ENCODE measurements at regions not wholly inside any gene's neighbourhood (a gene's known extent, or its start where the extent isn't known, plus 50 kb on each side); places are given as distances from the start of the nearest gene placed in this dataset.

DNA sequence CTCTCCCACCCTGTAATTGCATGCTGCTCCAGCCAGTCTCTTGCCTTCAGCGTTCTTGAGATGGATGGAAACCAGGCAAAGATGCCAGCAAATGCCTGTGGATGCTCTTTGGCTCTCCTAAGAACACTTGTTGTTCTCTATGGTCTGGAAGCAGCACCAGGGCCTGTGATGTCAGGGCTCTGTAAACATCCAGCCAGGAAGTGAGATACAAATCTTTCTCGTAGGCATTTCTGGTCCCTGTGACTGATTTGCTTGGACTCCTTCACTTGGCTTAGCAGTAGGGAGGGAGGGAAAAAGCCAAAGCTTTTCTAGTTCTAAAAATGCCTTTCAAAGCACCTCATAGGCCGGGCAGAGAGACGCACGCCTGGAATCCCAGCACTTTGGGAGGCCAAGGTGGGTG lies 201.3 kb downstream of the REEP3 start:
- H3K4me3 ChIP-seq (ENCODE audit: low read depth, low read length), result no peak overlapping the region
- H3K27me3 ChIP-seq (replicated peaks), result no peaks in the 10 kb centered on the region
- TF ChIP-seq, protein P1, sequence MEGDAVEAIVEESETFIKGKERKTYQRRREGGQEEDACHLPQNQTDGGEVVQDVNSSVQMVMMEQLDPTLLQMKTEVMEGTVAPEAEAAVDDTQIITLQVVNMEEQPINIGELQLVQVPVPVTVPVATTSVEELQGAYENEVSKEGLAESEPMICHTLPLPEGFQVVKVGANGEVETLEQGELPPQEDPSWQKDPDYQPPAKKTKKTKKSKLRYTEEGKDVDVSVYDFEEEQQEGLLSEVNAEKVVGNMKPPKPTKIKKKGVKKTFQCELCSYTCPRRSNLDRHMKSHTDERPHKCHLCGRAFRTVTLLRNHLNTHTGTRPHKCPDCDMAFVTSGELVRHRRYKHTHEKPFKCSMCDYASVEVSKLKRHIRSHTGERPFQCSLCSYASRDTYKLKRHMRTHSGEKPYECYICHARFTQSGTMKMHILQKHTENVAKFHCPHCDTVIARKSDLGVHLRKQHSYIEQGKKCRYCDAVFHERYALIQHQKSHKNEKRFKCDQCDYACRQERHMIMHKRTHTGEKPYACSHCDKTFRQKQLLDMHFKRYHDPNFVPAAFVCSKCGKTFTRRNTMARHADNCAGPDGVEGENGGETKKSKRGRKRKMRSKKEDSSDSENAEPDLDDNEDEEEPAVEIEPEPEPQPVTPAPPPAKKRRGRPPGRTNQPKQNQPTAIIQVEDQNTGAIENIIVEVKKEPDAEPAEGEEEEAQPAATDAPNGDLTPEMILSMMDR (IDR thresholded peaks at IDR 0.05; ENCODE audit: low read depth, low read length, missing control alignments), result no peak
- no peak overlapping the region for H3K27ac ChIP-seq
- peak; percentile 65 for DNase-seq
- in situ Hi-C loops (cut with HindIII; ENCODE audit: low pct_ligation_motif_present, low sequenced_read_pairs), result loop anchor here (25.0 kb wide), 1 partner anchor 560 kb away; no protein-coding TSS in a partner anchor
- no peaks in the 10 kb centered on the region for H3K36me3 ChIP-seq (replicated peaks)

DNA sequence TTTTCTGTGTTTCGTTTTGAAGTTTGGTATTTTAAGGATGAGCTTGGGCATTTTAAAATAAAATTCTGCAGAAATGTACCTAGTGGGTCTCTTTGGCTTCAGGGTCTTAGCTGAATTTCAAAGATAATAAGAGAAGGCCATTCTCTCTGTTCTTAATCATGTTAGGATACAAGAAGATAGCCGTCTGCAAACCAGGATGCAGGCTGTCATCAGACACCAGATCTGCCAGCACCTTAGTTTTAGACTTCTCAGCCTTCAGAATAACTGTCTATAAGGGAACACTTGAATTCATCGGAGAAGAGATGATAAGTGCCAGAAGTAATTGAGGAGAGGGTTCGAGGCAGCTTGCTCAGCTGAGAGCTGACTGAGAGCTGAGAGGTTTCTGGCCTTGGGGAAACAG lies 202.1 kb downstream of the REEP3 start:
- H3K4me3 ChIP-seq (ENCODE audit: low read depth, low read length), result no peak overlapping the region
- H3K36me3 ChIP-seq (replicated peaks), result no peaks in the 10 kb centered on the region
- H3K27ac ChIP-seq, result no peak overlapping the region
- TF ChIP-seq, protein P1 (IDR thresholded peaks at IDR 0.05; ENCODE audit: low read depth, low read length, missing control alignments), result no peak
- H3K27me3 ChIP-seq (replicated peaks), result no peaks in the 10 kb centered on the region
- in situ Hi-C loops (cut with HindIII; ENCODE audit: low pct_ligation_motif_present, low sequenced_read_pairs), result loop anchor here (25.0 kb wide), 1 partner anchor 561 kb away; no protein-coding TSS in a partner anchor
- DNase-seq, result no peak

DNA sequence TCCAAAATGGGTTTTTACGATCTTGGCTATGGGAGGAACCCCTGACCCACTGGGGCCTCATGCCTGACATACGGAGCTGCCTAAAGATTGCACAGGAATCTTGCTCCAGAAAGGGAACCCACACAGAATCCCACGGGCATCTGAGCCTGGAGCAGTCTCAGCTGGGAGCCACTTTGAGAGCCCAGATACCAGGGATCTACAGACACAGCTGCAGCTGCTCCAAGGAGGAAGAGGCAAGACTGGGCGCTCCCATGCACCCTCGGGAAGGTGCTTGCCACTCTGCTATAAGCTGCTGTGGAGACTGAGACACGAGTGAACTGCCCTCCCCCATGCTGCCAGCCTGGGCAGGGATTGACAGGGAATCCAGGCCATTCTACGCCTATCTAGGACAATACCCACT lies 202.5 kb downstream of the REEP3 start:
- in situ Hi-C loops (cut with HindIII; ENCODE audit: low pct_ligation_motif_present, low sequenced_read_pairs), result loop anchor here (25.0 kb wide), 1 partner anchor 561 kb away; no protein-coding TSS in a partner anchor

DNA sequence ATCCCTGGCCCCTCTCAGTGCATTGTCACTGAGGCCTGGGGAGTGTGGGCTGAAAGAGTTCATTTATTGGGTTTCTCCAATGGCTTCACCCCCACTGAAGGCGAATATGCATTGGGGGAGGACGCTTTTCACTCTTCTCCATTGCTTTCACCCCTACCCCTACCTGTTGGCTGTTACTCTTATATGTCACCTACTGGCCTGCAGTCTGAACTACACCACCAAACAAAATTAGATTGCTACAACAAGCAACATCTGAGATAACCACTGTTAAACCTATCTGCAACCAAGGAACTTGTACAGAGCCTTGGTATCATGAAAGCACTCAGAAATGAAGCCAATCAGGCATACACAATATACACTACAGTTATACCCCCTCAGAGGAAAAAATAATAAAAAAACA lies 203.7 kb downstream of the REEP3 start:
- H3K4me3 ChIP-seq (ENCODE audit: low read depth, low read length), result no peak overlapping the region
- TF ChIP-seq, protein P1 (IDR thresholded peaks at IDR 0.05; ENCODE audit: low read depth, low read length, missing control alignments), result peak; percentile 29
- in situ Hi-C loops (cut with HindIII; ENCODE audit: low pct_ligation_motif_present, low sequenced_read_pairs), result loop anchor here (25.0 kb wide), 1 partner anchor 563 kb away; no protein-coding TSS in a partner anchor
- no peaks in the 10 kb centered on the region for H3K27me3 ChIP-seq (replicated peaks)
- H3K27ac ChIP-seq, result no peak overlapping the region
- no peak for DNase-seq
- H3K36me3 ChIP-seq (replicated peaks), result no peaks in the 10 kb centered on the region

More for the DNA sequence above, 202.5 kb downstream of the REEP3 start:
- no peak for DNase-seq
- no peaks in the 10 kb centered on the region for H3K36me3 ChIP-seq (replicated peaks)
- no peak overlapping the region for H3K4me3 ChIP-seq (ENCODE audit: low read depth, low read length)
- no peaks in the 10 kb centered on the region for H3K27me3 ChIP-seq (replicated peaks)
- TF ChIP-seq, protein P1 (IDR thresholded peaks at IDR 0.05; ENCODE audit: low read depth, low read length, missing control alignments), result no peak
- H3K27ac ChIP-seq, result no peak overlapping the region

DNA sequence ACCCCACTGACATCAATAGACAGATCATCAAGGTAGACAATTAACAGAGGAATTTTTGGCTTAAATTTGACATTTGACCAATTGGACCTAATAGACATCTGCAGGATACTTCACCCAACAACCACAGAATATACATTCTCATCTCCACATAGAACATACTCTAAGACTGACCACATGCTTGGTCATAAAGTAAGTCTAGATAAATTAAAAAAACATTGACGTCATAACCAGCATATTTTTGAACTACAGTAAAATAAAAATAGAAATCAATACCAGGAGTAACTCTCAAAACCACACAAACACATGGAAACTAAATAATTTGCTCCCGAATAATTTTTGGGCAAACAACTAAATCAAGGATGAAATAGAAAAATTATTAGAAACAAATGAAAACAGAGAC lies 205.7 kb downstream of the REEP3 start:
- Histone ChIP-seq H3K4me3 (ENCODE audit: low read depth, low read length) (no peak overlapping the region), H3K27me3 (replicated peaks) (no peaks in the 10 kb centered on the region), H3K36me3 (replicated peaks) (no peaks in the 10 kb centered on the region), H3K27ac (no peak overlapping the region)
- in situ Hi-C loops (cut with HindIII; ENCODE audit: low pct_ligation_motif_present, low sequenced_read_pairs), result no loop called here
- TF ChIP-seq, protein P1 (IDR thresholded peaks at IDR 0.05; ENCODE audit: low read depth, low read length, missing control alignments), result no peak
- no peak for DNase-seq

DNA sequence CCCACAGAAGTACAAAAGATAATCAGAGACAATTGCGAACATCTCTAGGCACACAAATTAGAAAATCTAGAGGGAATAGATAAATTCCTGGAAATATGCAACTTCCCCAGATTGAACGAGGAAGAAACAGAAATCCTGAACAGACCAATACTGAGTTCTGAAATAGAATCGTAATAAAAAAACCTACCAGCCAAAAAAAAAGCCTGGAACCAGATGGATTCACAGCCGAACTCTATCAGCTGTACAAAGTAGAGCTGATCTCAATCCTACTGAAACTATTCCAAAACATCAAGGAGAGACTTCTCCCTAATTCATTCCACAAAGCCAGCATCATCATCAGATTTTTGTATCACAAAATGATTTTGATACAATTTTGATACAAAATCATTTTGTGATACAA lies 206.4 kb downstream of the REEP3 start:
- in situ Hi-C loops (cut with HindIII; ENCODE audit: low pct_ligation_motif_present, low sequenced_read_pairs), result no loop called here
- TF ChIP-seq, protein P1 (IDR thresholded peaks at IDR 0.05; ENCODE audit: low read depth, low read length, missing control alignments), result no peak
- Histone ChIP-seq H3K27ac (no peak overlapping the region), H3K36me3 (replicated peaks) (no peaks in the 10 kb centered on the region), H3K27me3 (replicated peaks) (no peaks in the 10 kb centered on the region), H3K4me3 (ENCODE audit: low read depth, low read length) (no peak overlapping the region)
- DNase-seq, result no peak
